CD14-positive monocyte (primary cell): ENCODE measurements at regions not wholly inside any gene's neighbourhood (a gene's known extent, or its start where the extent isn't known, plus 50 kb on each side); places are given as distances from the start of the nearest gene placed in this dataset.

Source experiments
- DNase-seq, 3 donors: peaks; one replicate each; pipeline ENCODE4 v3.0.0-alpha.2; 2011 to 2022
- H2AFZ ChIP-seq: 2 replicates; pipeline ENCODE4 v1.6.0; 2012; ENCODE audit warnings: mild to moderate bottlenecking, low read depth, low read length, inconsistent platforms; ENCODE audit not compliant: insufficient read depth, poor library complexity, severe bottlenecking
- H3K27ac ChIP-seq, 2 donors: 1 replicate in 1 of 2; 2 replicates in 1 of 2; pipeline ENCODE4 v1.5.1; 2012 to 2013; ENCODE audit warnings: low read length in 2 of 2, control low read depth in 1 of 2, inconsistent platforms in 1 of 2, low read depth in 1 of 2, mild to moderate bottlenecking in 1 of 2
- H3K27me3 ChIP-seq, 2 donors: one replicate each; pipeline versions ENCODE4 v1.6.0 to v1.6.1; 2011 to 2013; ENCODE audit warnings: low read length in 2 of 2; ENCODE audit not compliant: control insufficient read depth in 2 of 2, insufficient read depth in 2 of 2
- H3K36me3 ChIP-seq, 2 donors: replicated peaks in 1 of 2; 1 replicate in 1 of 2; 2 replicates in 1 of 2; pipeline versions ENCODE4 v1.5.1 to v1.6.1; 2012 to 2013; ENCODE audit warnings: low read length in 2 of 2, control low read depth in 1 of 2, inconsistent platforms in 1 of 2, mild to moderate bottlenecking in 1 of 2; ENCODE audit not compliant: insufficient read depth in 2 of 2, control insufficient read depth in 1 of 2
- H3K4me1 ChIP-seq, 2 donors: 1 replicate in 1 of 2; 2 replicates in 1 of 2; pipeline versions ENCODE4 v1.5.1 to v1.6.1; 2012 to 2013; ENCODE audit warnings: low read length in 2 of 2, control low read depth in 1 of 2, inconsistent platforms in 1 of 2, mild to moderate bottlenecking in 1 of 2, moderate library complexity in 1 of 2; ENCODE audit not compliant: insufficient read depth in 2 of 2, control insufficient read depth in 1 of 2
- H3K4me2 ChIP-seq: replicated peaks from 2 replicates; pipeline ENCODE3; 2012; ENCODE audit warnings: low read length, moderate library complexity, mild to moderate bottlenecking; ENCODE audit not compliant: poor library complexity, severe bottlenecking; ENCODE audit errors: extremely low read depth
- H3K4me3 ChIP-seq, 3 experiments: fragments of 200-600 bp in 1 of 3; sonication (generic) in 1 of 3; replicated peaks in 1 of 3; 1 replicate in 2 of 3; 2 replicates in 1 of 3; pipeline ENCODE4 v1.5.1; 2011 to 2013; ENCODE audit warnings: low read length in 3 of 3, mild to moderate bottlenecking in 3 of 3, control low read depth in 2 of 3, low read depth in 2 of 3, inconsistent platforms in 1 of 3, moderate library complexity in 1 of 3
- H3K79me2 ChIP-seq: 2 replicates; pipeline ENCODE4 v1.6.0; 2012; ENCODE audit warnings: mild to moderate bottlenecking, control low read depth, inconsistent platforms, low read length, moderate library complexity; ENCODE audit not compliant: insufficient read depth
- H3K9ac ChIP-seq: 2 replicates; pipeline ENCODE4 v1.6.0; 2017; ENCODE audit warnings: low read length, mild to moderate bottlenecking; ENCODE audit not compliant: insufficient read depth, poor library complexity, severe bottlenecking
- H3K9me3 ChIP-seq, 2 donors: replicated peaks in 1 of 2; 1 replicate in 1 of 2; 2 replicates in 1 of 2; pipeline versions ENCODE4 v1.5.1 to v1.6.1; 2012 to 2013; ENCODE audit warnings: low read length in 2 of 2, control low read depth in 1 of 2; ENCODE audit not compliant: control insufficient read depth in 1 of 2, insufficient read depth in 1 of 2
- H4K20me1 ChIP-seq: 2 replicates; pipeline ENCODE4 v1.6.0; 2012; ENCODE audit warnings: mild to moderate bottlenecking, low read length, control low read depth, moderate library complexity; ENCODE audit not compliant: insufficient read depth
- H3K27ac Mint-ChIP-seq, 7 donors: one replicate each; pipeline ENCODE4 v1.8.0; 2020; ENCODE audit warnings: mild to moderate bottlenecking in 7 of 7, mixed read lengths in 7 of 7, moderate library complexity in 6 of 7, inconsistent platforms in 2 of 7
- H3K27me3 Mint-ChIP-seq, 3 donors: one replicate each; pipeline ENCODE4 v1.8.0; 2021 to 2022; ENCODE audit warnings: low read depth in 3 of 3, mild to moderate bottlenecking in 3 of 3, mixed read lengths in 3 of 3, moderate library complexity in 3 of 3, inconsistent platforms in 1 of 3
- H3K36me3 Mint-ChIP-seq, 2 donors: one replicate each; pipeline ENCODE4 v1.8.0; 2020; ENCODE audit warnings: mixed read lengths in 2 of 2, inconsistent platforms in 1 of 2, mild to moderate bottlenecking in 1 of 2
- H3K4me1 Mint-ChIP-seq: one replicate; pipeline ENCODE4 v1.8.0; 2020; ENCODE audit warnings: mild to moderate bottlenecking, mixed read lengths
- H3K4me3 Mint-ChIP-seq, 2 donors: one replicate each; pipeline ENCODE4 v1.8.0; 2020; ENCODE audit warnings: mild to moderate bottlenecking in 2 of 2, mixed read lengths in 2 of 2, moderate library complexity in 1 of 2
- H3K9me3 Mint-ChIP-seq, 7 donors: one replicate each; pipeline ENCODE4 v1.8.0; 2020 to 2022; ENCODE audit warnings: mixed read lengths in 7 of 7, mild to moderate bottlenecking in 6 of 7, moderate library complexity in 6 of 7, inconsistent platforms in 2 of 7
- WGBS: methylation state at CpG from one replicate; pipeline ENCODE4 v1.1.5; 2013; ENCODE audit warnings: missing lambda C conversion rate; ENCODE audit not compliant: insufficient coverage; 5-methylcytosine and 5-hydroxymethylcytosine counted together
- intact Hi-C, 2 donors: fragments of 100-400 bp; cut with micrococcal nuclease; formaldehyde crosslinking; loops; one replicate each; pipeline versions ENCODE4 v1.15.0 to v1.15.1; 2023
- TF ChIP-seq, protein P1 (sequence below): fragments of 200-600 bp; IDR thresholded peaks from one replicate; pipeline ENCODE4 v1.8.0; 2022; ENCODE audit warnings: antibody characterized with exemption, mild to moderate bottlenecking

- Histone ChIP-seq H4K20me1 (no peaks in the 10 kb centered on the region), H3K4me2 (no peak overlapping the region), H3K79me2 (no peaks in the 10 kb centered on the region), H3K36me3 (no peaks in the 10 kb centered on the region), H3K9me3 (no peaks in the 10 kb centered on the region), H3K27ac (no peak overlapping the region), H3K4me1 (no peaks in the 10 kb centered on the region), H2AFZ (no peak overlapping the region), H3K9ac (no peak overlapping the region), H3K27me3 (no peaks in the 10 kb centered on the region), H3K4me3 (no peak overlapping the region)
- H3K9me3 Mint-ChIP-seq, result peaks cover 0 to 7% (median 0%) of the 10 kb centered on the region in 7 donors
- intact Hi-C loops, result no loop called here
- no peak for DNase-seq
- H3K27ac Mint-ChIP-seq, result no peak overlapping the region
- no peaks in the 10 kb centered on the region for H3K36me3 Mint-ChIP-seq
- TF ChIP-seq, protein P1, sequence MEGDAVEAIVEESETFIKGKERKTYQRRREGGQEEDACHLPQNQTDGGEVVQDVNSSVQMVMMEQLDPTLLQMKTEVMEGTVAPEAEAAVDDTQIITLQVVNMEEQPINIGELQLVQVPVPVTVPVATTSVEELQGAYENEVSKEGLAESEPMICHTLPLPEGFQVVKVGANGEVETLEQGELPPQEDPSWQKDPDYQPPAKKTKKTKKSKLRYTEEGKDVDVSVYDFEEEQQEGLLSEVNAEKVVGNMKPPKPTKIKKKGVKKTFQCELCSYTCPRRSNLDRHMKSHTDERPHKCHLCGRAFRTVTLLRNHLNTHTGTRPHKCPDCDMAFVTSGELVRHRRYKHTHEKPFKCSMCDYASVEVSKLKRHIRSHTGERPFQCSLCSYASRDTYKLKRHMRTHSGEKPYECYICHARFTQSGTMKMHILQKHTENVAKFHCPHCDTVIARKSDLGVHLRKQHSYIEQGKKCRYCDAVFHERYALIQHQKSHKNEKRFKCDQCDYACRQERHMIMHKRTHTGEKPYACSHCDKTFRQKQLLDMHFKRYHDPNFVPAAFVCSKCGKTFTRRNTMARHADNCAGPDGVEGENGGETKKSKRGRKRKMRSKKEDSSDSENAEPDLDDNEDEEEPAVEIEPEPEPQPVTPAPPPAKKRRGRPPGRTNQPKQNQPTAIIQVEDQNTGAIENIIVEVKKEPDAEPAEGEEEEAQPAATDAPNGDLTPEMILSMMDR, result no peak
- H3K4me1 Mint-ChIP-seq, result no peaks in the 10 kb centered on the region
- no peak overlapping the region for H3K4me3 Mint-ChIP-seq
- peaks cover 0 to 1% (median 0%) of the 10 kb centered on the region in 3 donors for H3K27me3 Mint-ChIP-seq
- no CpG with 5 or more reads among the region's 2 CpGs for WGBS
Observed at GRCh38 chr7:46068159-46068558, 147.1 kb upstream of the IGFBP3 start.

GRCh38 chr7:46059308-46060020, 138.4 kb upstream of the IGFBP3 start:
- Mint-ChIP-seq H3K27me3 (peaks cover 0 to 4% (median 0%) of the 10 kb centered on the region in 3 donors), H3K27ac (no peak overlapping the region), H3K4me1 (no peaks in the 10 kb centered on the region), H3K4me3 (no peak overlapping the region), H3K36me3 (no peaks in the 10 kb centered on the region), H3K9me3 (peaks cover 0 to 13% (median 3%) of the 10 kb centered on the region in 7 donors)
- H2AFZ ChIP-seq, result no peak overlapping the region
- peaks cover 0 to 7% of the 10 kb centered on the region in 2 donors for H3K9me3 ChIP-seq
- TF ChIP-seq, protein P1, result no peak
- no peak overlapping the region for H3K4me2 ChIP-seq
- no peaks in the 10 kb centered on the region for H3K4me1 ChIP-seq
- H3K27me3 ChIP-seq, result no peaks in the 10 kb centered on the region
- H3K27ac ChIP-seq, result no peak overlapping the region
- intact Hi-C loops, result no loop called here
- no peak overlapping the region for H3K4me3 ChIP-seq
- H3K36me3 ChIP-seq, result no peaks in the 10 kb centered on the region
- DNase-seq, result no peak
- no peak overlapping the region for H3K9ac ChIP-seq
- no peaks in the 10 kb centered on the region for H3K79me2 ChIP-seq
- WGBS, result 86% methylated on average over 5 of the region's 7 CpGs
- H4K20me1 ChIP-seq, result no peaks in the 10 kb centered on the region
